T-cell (primary cell): ENCODE measurements at regions not wholly inside any gene's neighbourhood (a gene's known extent, or its start where the extent isn't known, plus 50 kb on each side); places are given as distances from the start of the nearest gene placed in this dataset.

Source experiments
- ATAC-seq, 4 experiments: fragments of 200-7000 bp in 3 of 4; fragments of 150-1000 bp in 1 of 4; cut with Tn5 transposase; replicated peaks in 1 of 4; 1 replicate in 3 of 4; 2 replicates in 1 of 4; pipeline ENCODE4 v1.10.0; 2021; ENCODE audit warnings: moderate library complexity in 3 of 4, mild to moderate bottlenecking in 2 of 4, moderate number of reproducible peaks in 1 of 4
- CTCF ChIA-PET, 2 donors: fragments of 300-600 bp; sonication (Branson Sonifier 250); formaldehyde crosslinking; loops; one replicate each; lab custom pipeline; 2022; ENCODE audit warnings: antibody characterized with exemption in 2 of 2; lab: Charles Lee
- POLR2A ChIA-PET, 2 donors: fragments of 300-600 bp; sonication (Branson Sonifier 250); formaldehyde crosslinking; loops; one replicate each; lab custom pipeline; 2022; ENCODE audit warnings: antibody characterized with exemption in 2 of 2; lab: Charles Lee
- DNase-seq, 35 experiments: peaks; one replicate each; pipeline versions ENCODE4 v3.0.0 to v3.0.0-alpha.2; 2013 to 2023
- H3K27ac ChIP-seq: one replicate; pipeline ENCODE4 v1.5.1; 2013; ENCODE audit warnings: low read length
- H3K27me3 ChIP-seq, 2 experiments: replicated peaks in 1 of 2; 1 replicate in 1 of 2; 2 replicates in 1 of 2; pipeline versions ENCODE4 v1.6.1 to v1.7.0; 2013; ENCODE audit warnings: low read length in 1 of 2, mixed read lengths in 1 of 2; ENCODE audit not compliant: control insufficient read depth in 2 of 2, insufficient read depth in 2 of 2; ENCODE audit errors: extremely low read depth in 1 of 2
- H3K36me3 ChIP-seq, 2 donors: 1 replicate in 1 of 2; 2 replicates in 1 of 2; pipeline versions ENCODE4 v1.6.1 to v1.7.0; 2013; ENCODE audit warnings: low read length in 1 of 2; ENCODE audit not compliant: control insufficient read depth in 2 of 2, insufficient read depth in 1 of 2; ENCODE audit errors: extremely low read depth in 1 of 2
- H3K4me1 ChIP-seq, 2 experiments: 1 replicate in 1 of 2; 2 replicates in 1 of 2; pipeline versions ENCODE4 v1.6.1 to v1.7.0; 2013; ENCODE audit warnings: low read length in 2 of 2, mixed read lengths in 1 of 2; ENCODE audit not compliant: insufficient read depth in 2 of 2, control insufficient read depth in 1 of 2; ENCODE audit errors: extremely low read depth in 1 of 2
- H3K4me3 ChIP-seq, 2 donors: 1 replicate in 1 of 2; 2 replicates in 1 of 2; pipeline versions ENCODE4 v1.5.1 to v1.7.0; 2013; ENCODE audit warnings: mild to moderate bottlenecking in 2 of 2, low read length in 1 of 2, moderate library complexity in 1 of 2; ENCODE audit not compliant: control insufficient read depth in 1 of 2; ENCODE audit errors: extremely low read depth in 1 of 2
- H3K9me3 ChIP-seq: 2 replicates; pipeline ENCODE4 v1.7.0; 2013
- H3K27ac Mint-ChIP-seq, 2 donors: one replicate each; pipeline ENCODE4 v1.8.0; 2020 to 2021; ENCODE audit warnings: mild to moderate bottlenecking in 2 of 2, mixed read lengths in 2 of 2
- H3K27me3 Mint-ChIP-seq, 2 donors: one replicate each; pipeline ENCODE4 v1.8.0; 2021 to 2022; ENCODE audit warnings: mixed read lengths in 2 of 2
- H3K36me3 Mint-ChIP-seq: one replicate; pipeline ENCODE4 v1.8.0; 2021; ENCODE audit warnings: mixed read lengths
- H3K4me1 Mint-ChIP-seq, 3 donors: one replicate each; pipeline ENCODE4 v1.8.0; 2020 to 2022; ENCODE audit warnings: mixed read lengths in 3 of 3, mild to moderate bottlenecking in 1 of 3
- H3K4me3 Mint-ChIP-seq, 3 donors: one replicate each; pipeline ENCODE4 v1.8.0; 2020 to 2022; ENCODE audit warnings: mild to moderate bottlenecking in 3 of 3, mixed read lengths in 3 of 3, moderate library complexity in 3 of 3
- H3K9me3 Mint-ChIP-seq, 3 donors: one replicate each; pipeline ENCODE4 v1.8.0; 2020 to 2022; ENCODE audit warnings: mixed read lengths in 3 of 3
- WGBS: methylation state at CpG from one replicate; pipeline ENCODE4 v1.1.5; 2013; ENCODE audit warnings: missing lambda C conversion rate; ENCODE audit not compliant: insufficient coverage; 5-methylcytosine and 5-hydroxymethylcytosine counted together

GRCh38 chr1:222346955-222347354 lies 200.9 kb downstream of the HHIPL2 start:
- CTCF ChIA-PET = interaction anchor here in 1 of 2 donors (0.6 kb wide), 1 partner anchor 738 kb away, joined by 6 read pairs; no protein-coding TSS in a partner anchor
- no peaks in the 10 kb centered on the region for H3K4me1 ChIP-seq
- Mint-ChIP-seq H3K27ac (no peak overlapping the region), H3K36me3 (peaks cover 3% of the 10 kb centered on the region), H3K27me3 (peaks cover 0 to 2% of the 10 kb centered on the region in 2 donors), H3K4me1 (no peaks in the 10 kb centered on the region), H3K4me3 (no peak overlapping the region), H3K9me3 (peaks cover 0 to 6% (median 3%) of the 10 kb centered on the region in 3 donors)
- H3K27me3 ChIP-seq = no peaks in the 10 kb centered on the region
- peaks cover 0 to 4% of the 10 kb centered on the region in 2 donors for H3K36me3 ChIP-seq
- DNase-seq (no peak), ATAC-seq (no peak)
- 100% methylated on average over 2 of the region's 4 CpGs for WGBS
- POLR2A ChIA-PET = no interaction called here
- H3K9me3 ChIP-seq = no peaks in the 10 kb centered on the region
- H3K4me3 ChIP-seq = no peak overlapping the region
- no peak overlapping the region for H3K27ac ChIP-seq

- Histone ChIP-seq H3K4me1 (no peaks in the 10 kb centered on the region), H3K27me3 (peaks cover 0 to 2% of the 10 kb centered on the region in 2 experiments), H3K27ac (no peak overlapping the region), H3K4me3 (no peak overlapping the region), H3K9me3 (no peaks in the 10 kb centered on the region), H3K36me3 (no peaks in the 10 kb centered on the region)
- no peaks in the 10 kb centered on the region for H3K36me3 Mint-ChIP-seq
- WGBS = 85% methylated on average over 5 of the region's 7 CpGs
- H3K4me3 Mint-ChIP-seq = no peak overlapping the region
- peaks cover 0 to 10% (median 5%) of the 10 kb centered on the region in 3 donors for H3K4me1 Mint-ChIP-seq
- ChIA-PET CTCF (interaction anchor here in 1 of 2 donors (0.6 kb wide), 1 partner anchor 48 kb away, joined by 3 read pairs; no protein-coding TSS in a partner anchor), POLR2A (no interaction called here)
- DNase-seq = no peak
- H3K27me3 Mint-ChIP-seq = peaks cover 0 to 4% of the 10 kb centered on the region in 2 donors
- no peaks in the 10 kb centered on the region for H3K9me3 Mint-ChIP-seq
- ATAC-seq = no peak
- no peak overlapping the region for H3K27ac Mint-ChIP-seq
Measured at GRCh38 chr1:222339376-222339947, 208.4 kb downstream of the HHIPL2 start.

- DNase-seq = no peak
- Mint-ChIP-seq H3K36me3 (no peaks in the 10 kb centered on the region), H3K27ac (no peak overlapping the region), H3K27me3 (peaks cover 0 to 4% of the 10 kb centered on the region in 2 donors), H3K4me1 (peaks cover 0 to 10% (median 5%) of the 10 kb centered on the region in 3 donors), H3K9me3 (no peaks in the 10 kb centered on the region), H3K4me3 (no peak overlapping the region)
- ATAC-seq = no peak
- WGBS = no CpG with 5 or more reads among the region's 1 CpG
- Histone ChIP-seq H3K4me3 (no peak overlapping the region), H3K27ac (no peak overlapping the region), H3K36me3 (no peaks in the 10 kb centered on the region), H3K4me1 (no peaks in the 10 kb centered on the region), H3K9me3 (no peaks in the 10 kb centered on the region), H3K27me3 (peaks cover 0 to 2% of the 10 kb centered on the region in 2 experiments)
- ChIA-PET CTCF (no interaction called here), POLR2A (no interaction called here)
Measured at GRCh38 chr1:222335586-222335985, 212.3 kb downstream of the HHIPL2 start.

GRCh38 chr1:222334026-222334680 lies 213.8 kb downstream of the HHIPL2 start:
- Histone ChIP-seq H3K27me3 (peaks cover 0 to 2% of the 10 kb centered on the region in 2 experiments), H3K27ac (no peak overlapping the region), H3K36me3 (no peaks in the 10 kb centered on the region), H3K9me3 (no peaks in the 10 kb centered on the region), H3K4me1 (no peaks in the 10 kb centered on the region), H3K4me3 (no peak overlapping the region)
- peaks cover 0 to 3% of the 10 kb centered on the region in 2 donors for H3K27me3 Mint-ChIP-seq
- no peak overlapping the region for H3K27ac Mint-ChIP-seq
- no peak for ATAC-seq
- 36% methylated on average over 4 of the region's 5 CpGs for WGBS
- H3K36me3 Mint-ChIP-seq = no peaks in the 10 kb centered on the region
- ChIA-PET POLR2A (no interaction called here), CTCF (no interaction called here)
- H3K4me3 Mint-ChIP-seq = no peak overlapping the region
- peaks cover 0 to 10% (median 5%) of the 10 kb centered on the region in 3 donors for H3K4me1 Mint-ChIP-seq
- H3K9me3 Mint-ChIP-seq = no peaks in the 10 kb centered on the region
- DNase-seq = no peak

- CTCF ChIA-PET = no interaction called here
- no peaks in the 10 kb centered on the region for H3K27me3 Mint-ChIP-seq
- H3K36me3 ChIP-seq = no peaks in the 10 kb centered on the region
Measured at GRCh38 chr1:222331765-222332164, 216.1 kb downstream of the HHIPL2 start.

GRCh38 chr1:222331340-222331739 lies 216.6 kb downstream of the HHIPL2 start:
- WGBS = 100% methylated on average over 1 of the region's 1 CpG

More at GRCh38 chr1:222331765-222332164, 216.1 kb downstream of the HHIPL2 start:
- H3K4me1 Mint-ChIP-seq = peaks cover 2 to 5% (median 5%) of the 10 kb centered on the region in 3 donors
- H3K4me3 Mint-ChIP-seq = no peak overlapping the region
- H3K36me3 Mint-ChIP-seq = no peaks in the 10 kb centered on the region
- POLR2A ChIA-PET = no interaction called here
- Histone ChIP-seq H3K27ac (no peak overlapping the region), H3K9me3 (no peaks in the 10 kb centered on the region), H3K27me3 (peaks cover 0 to 2% of the 10 kb centered on the region in 2 experiments), H3K4me1 (no peaks in the 10 kb centered on the region), H3K4me3 (no peak overlapping the region)
- H3K9me3 Mint-ChIP-seq = no peaks in the 10 kb centered on the region
- DNase-seq = no peak
- H3K27ac Mint-ChIP-seq = no peak overlapping the region
- ATAC-seq = no peak

More at GRCh38 chr1:222331340-222331739, 216.6 kb downstream of the HHIPL2 start:
- peaks cover under 1 to 4% (median 3%) of the 10 kb centered on the region in 3 donors for H3K4me1 Mint-ChIP-seq
- H3K4me3 Mint-ChIP-seq = no peak overlapping the region
- no peaks in the 10 kb centered on the region for H3K36me3 Mint-ChIP-seq
- no peak overlapping the region for H3K27ac ChIP-seq
- H3K4me3 ChIP-seq = no peak overlapping the region
- H3K9me3 ChIP-seq = no peaks in the 10 kb centered on the region
- ChIA-PET CTCF (no interaction called here), POLR2A (no interaction called here)
- no peaks in the 10 kb centered on the region for H3K9me3 Mint-ChIP-seq
- no peak for DNase-seq
- H3K27me3 Mint-ChIP-seq = no peaks in the 10 kb centered on the region
- no peak overlapping the region for H3K27ac Mint-ChIP-seq
- no peaks in the 10 kb centered on the region for H3K36me3 ChIP-seq
- ATAC-seq = no peak
- peaks cover 0 to 2% of the 10 kb centered on the region in 2 experiments for H3K27me3 ChIP-seq
- no peaks in the 10 kb centered on the region for H3K4me1 ChIP-seq
